HCT116 (cell line): ENCODE measurements at regions not wholly inside any gene's neighbourhood (a gene's known extent, or its start where the extent isn't known, plus 50 kb on each side); places are given as distances from the start of the nearest gene placed in this dataset.

ENCODE experiments used
- CTCF ChIP-seq, 3 experiments: fragments of 200-600 bp in 1 of 3; sonication (generic) in 1 of 3; IDR thresholded peaks in 2 of 3; conservative IDR thresholded peaks in 1 of 3; 2 replicates each; pipeline ENCODE4 v1.5.1; 2012 to 2017; ENCODE audit warnings: low read depth in 2 of 3, low read length in 2 of 3, antibody characterized with exemption in 1 of 3, borderline replicate concordance in 1 of 3, control low read depth in 1 of 3, mild to moderate bottlenecking in 1 of 3, mixed read lengths in 1 of 3, mixed run types in 1 of 3, moderate library complexity in 1 of 3; ENCODE audit not compliant: insufficient read depth in 1 of 3
- EGR1 ChIP-seq: IDR thresholded peaks from 2 replicates; pipeline ENCODE4 v1.6.1; 2012; ENCODE audit warnings: low read depth
- EZH2 ChIP-seq: fragments of 200-600 bp; sonication (generic); IDR thresholded peaks from 2 replicates; pipeline ENCODE4 v1.6.1; 2017; ENCODE audit warnings: antibody characterized with exemption, mixed run types
- EZH2phosphoT487 ChIP-seq: fragments of 200-600 bp; IDR thresholded peaks from 2 replicates; pipeline ENCODE4 v1.6.1; 2018; ENCODE audit warnings: antibody characterized with exemption, borderline replicate concordance
- POLR2A ChIP-seq: IDR thresholded peaks from 2 replicates; pipeline ENCODE4 v1.7.0; 2011; ENCODE audit warnings: borderline replicate concordance; ENCODE audit not compliant: insufficient read depth, insufficient read length; ENCODE audit errors: extremely low read depth
- POLR2AphosphoS5 ChIP-seq: IDR thresholded peaks from 2 replicates; pipeline ENCODE4 v1.6.1; 2011; ENCODE audit warnings: mild to moderate bottlenecking, low read depth, low read length, moderate library complexity
- RAD21 ChIP-seq: IDR thresholded peaks from 2 replicates; pipeline ENCODE4 v1.6.1; 2012; ENCODE audit warnings: low read depth, mild to moderate bottlenecking
- SIN3A ChIP-seq: IDR thresholded peaks from 2 replicates; pipeline ENCODE4 v1.6.1; 2012; ENCODE audit warnings: low read depth
- SRF ChIP-seq: IDR thresholded peaks from 2 replicates; pipeline ENCODE4 v1.6.1; 2012; ENCODE audit warnings: low read depth
- TCF7L2 ChIP-seq: IDR thresholded peaks from 2 replicates; pipeline ENCODE4 v1.7.0; 2011; ENCODE audit warnings: borderline replicate concordance, inconsistent platforms; ENCODE audit not compliant: insufficient read depth, insufficient read length; ENCODE audit errors: extremely low read depth
- YY1 ChIP-seq: IDR thresholded peaks from 2 replicates; pipeline ENCODE4 v1.6.1; 2011; ENCODE audit warnings: low read length, low read depth, moderate library complexity, mild to moderate bottlenecking; ENCODE audit not compliant: insufficient replicate concordance; ENCODE audit errors: extremely low read depth

DNA sequence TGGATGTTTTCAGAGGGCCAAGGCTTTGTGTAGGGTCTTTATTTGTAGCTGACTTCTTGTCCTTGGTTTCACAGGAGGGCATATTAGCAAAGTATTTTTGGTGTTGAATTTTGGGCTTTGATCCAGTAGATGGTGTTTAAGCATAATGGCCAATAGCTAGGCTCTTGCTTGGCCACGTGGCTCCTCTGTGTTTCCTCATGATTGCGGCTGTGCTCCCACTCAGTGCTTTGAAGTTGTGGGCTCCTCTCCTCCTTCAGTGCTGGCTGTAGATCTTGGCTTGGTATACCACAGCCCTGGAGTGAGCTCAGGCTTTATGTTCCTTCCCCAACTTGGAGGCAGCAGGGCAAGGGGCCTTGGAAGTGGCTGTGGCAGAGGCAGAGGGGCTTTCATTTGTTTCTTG is 107.2 kb upstream of the CENPE start:
- TF ChIP-seq POLR2A (no peak), CTCF (IDR thresholded peaks at IDR 0.05 in 2 of 3, conservative IDR thresholded peaks at IDR 0.05 in 1 of 3; ENCODE audit: borderline replicate concordance in 1 of 3, insufficient read depth in 1 of 3, low read depth in 2 of 3, low read length in 2 of 3) (no peak), TCF7L2 (no peak), EZH2 (no peak), EGR1 (no peak), POLR2AphosphoS5 (no peak), SRF (no peak), RAD21 (no peak), EZH2phosphoT487 (no peak), YY1 (no peak), SIN3A (no peak)
